Urinary bladder (tissue), 3 donors: ENCODE measurements at regions not wholly inside any gene's neighbourhood (a gene's known extent, or its start where the extent isn't known, plus 50 kb on each side); places are given as distances from the start of the nearest gene placed in this dataset.
"Not testable (repeated sequence)": the region's sequence is repeated elsewhere in the genome, so short reads cannot be mapped to it uniquely, and the experiment has no call there.

Experiments used
- DNase-seq: peaks from one replicate; pipeline ENCODE4 v3.0.0-alpha.2; 2015; ENCODE audit errors: extremely low spot score
- H3K27ac ChIP-seq: one replicate; pipeline ENCODE4 v1.5.1; 2013; ENCODE audit warnings: low read depth, mild to moderate bottlenecking, moderate library complexity
- H3K36me3 ChIP-seq: one replicate; pipeline ENCODE4 v1.6.1; 2013; ENCODE audit warnings: mild to moderate bottlenecking, moderate library complexity; ENCODE audit not compliant: insufficient read depth
- H3K4me1 ChIP-seq: one replicate; pipeline ENCODE4 v1.6.1; 2013; ENCODE audit warnings: mild to moderate bottlenecking, moderate library complexity; ENCODE audit not compliant: insufficient read depth
- H3K4me3 ChIP-seq: one replicate; pipeline ENCODE4 v1.5.1; 2013; ENCODE audit warnings: low read depth, low read length
- WGBS: extraction: QIAGEN DNeasy Blood & Tissue Kit; methylation state at CpG from one replicate; pipeline ENCODE4 v1.1.7; 2013; 5-methylcytosine and 5-hydroxymethylcytosine counted together
- donor health status: healthy with polysubstance abuse.
- donor health status: healthy.

DNA sequence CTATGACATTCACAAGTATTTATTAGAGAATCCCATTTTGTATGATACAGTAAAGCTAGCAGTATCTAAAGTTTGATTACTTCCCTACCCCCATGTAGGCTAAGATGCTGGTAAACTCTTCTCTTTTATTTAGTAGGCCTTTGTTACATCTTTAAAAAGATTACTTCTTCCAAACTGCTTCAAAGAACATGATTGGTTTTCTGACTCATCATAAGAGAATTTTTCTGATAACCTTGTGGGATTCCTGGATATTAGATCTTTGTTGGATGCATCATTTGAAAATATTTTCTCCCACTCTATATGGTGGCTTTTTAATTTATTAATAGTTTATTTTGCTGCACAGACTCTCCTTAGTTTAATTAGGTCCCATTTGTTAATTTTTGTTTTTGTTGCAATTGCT is 898.3 kb upstream of the ADGRB3 start:
- Histone ChIP-seq H3K4me1 (no peaks in the 10 kb centered on the region), H3K36me3 (no peaks in the 10 kb centered on the region), H3K4me3 (no peak overlapping the region), H3K27ac (no peak overlapping the region)
- DNase-seq = no peak

DNA sequence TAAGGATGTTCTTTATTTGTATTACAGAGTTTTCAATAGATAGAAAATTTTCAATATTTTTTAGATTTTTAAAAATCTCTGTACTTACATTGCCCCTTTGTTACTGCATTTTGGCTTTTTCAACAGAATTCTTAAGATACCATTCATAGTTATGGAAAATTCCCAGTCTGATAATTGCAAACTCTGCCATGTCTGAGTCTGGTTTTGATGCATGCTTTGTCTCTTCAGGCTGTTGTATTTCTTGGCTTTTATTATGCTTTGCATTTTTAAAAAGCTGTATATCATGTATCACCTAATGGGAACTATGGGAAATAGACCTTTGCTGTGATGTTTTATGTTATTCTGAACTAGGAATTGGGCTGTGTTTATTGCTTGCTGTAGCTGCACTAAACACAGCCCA is 898.9 kb upstream of the ADGRB3 start:
- Histone ChIP-seq H3K27ac (no peak overlapping the region), H3K4me3 (no peak overlapping the region), H3K36me3 (no peaks in the 10 kb centered on the region), H3K4me1 (no peaks in the 10 kb centered on the region)
- DNase-seq = no peak

DNA sequence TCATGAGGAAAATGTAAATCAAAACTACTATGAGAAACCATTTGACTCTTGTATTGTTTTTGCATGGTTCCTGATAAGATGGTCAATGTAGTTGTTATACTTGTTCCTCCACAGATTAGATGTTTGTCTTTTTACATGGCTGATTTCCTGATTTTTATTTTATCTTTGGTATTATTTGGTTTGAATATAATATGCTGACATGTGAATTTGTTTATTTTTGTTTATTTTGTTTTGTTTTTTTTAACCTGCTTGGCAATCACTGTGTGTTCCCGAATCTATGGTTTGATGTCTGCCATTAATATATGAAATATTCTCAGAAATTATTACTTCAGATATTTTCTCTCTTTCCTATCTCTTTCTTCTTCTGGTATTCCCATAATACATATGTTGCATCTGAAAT is 899.5 kb upstream of the ADGRB3 start:
- DNase-seq = no peak
- 89% methylated on average over 1 of the region's 1 CpG for WGBS
- no peak overlapping the region for H3K4me3 ChIP-seq
- no peaks in the 10 kb centered on the region for H3K4me1 ChIP-seq
- no peak overlapping the region for H3K27ac ChIP-seq
- no peaks in the 10 kb centered on the region for H3K36me3 ChIP-seq

DNA sequence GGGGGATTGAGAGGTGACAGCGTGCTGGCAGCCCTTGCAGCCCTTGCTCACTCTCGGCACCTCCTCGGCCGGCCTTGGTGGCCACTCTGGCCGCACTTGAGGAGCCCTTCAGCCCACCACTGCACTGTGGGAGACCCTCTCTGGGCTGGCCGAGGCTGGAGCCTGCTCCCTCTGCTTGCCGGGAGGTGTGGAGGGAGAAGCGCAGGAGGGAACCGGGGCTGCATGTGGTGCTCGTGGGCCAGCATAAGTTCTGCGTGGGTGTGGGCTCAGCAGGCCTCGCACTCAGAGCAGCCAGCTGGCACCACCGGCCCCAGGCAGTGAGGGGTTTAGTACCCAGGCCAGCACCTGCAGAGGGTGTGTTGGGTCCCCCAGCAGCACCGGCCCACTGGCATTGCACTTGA is 912.2 kb upstream of the ADGRB3 start:
- WGBS = 95% methylated on average over 14 of the region's 14 CpGs
- H3K4me3 ChIP-seq = no peak overlapping the region
- H3K4me1 ChIP-seq = no peaks in the 10 kb centered on the region
- H3K36me3 ChIP-seq = no peaks in the 10 kb centered on the region
- no peak for DNase-seq
- H3K27ac ChIP-seq = no peak overlapping the region

DNA sequence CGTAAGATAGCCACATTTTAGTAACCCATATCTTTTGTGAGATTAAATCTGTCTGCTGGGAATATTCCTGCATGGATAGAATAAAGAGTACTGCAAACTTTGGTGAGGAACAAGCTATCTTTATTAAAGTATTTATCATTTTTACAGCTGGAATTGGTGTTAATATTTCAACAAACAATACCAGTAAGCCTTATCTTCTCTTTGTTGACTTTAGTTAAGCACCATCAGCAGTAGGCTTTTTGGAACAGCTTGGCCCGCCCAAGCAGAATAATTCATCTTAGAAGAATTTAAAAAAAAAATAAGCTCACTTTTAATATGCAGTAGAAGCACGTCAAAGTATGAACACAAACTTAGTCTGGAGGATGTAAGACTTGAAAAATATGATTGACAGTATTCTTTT is 917.8 kb upstream of the ADGRB3 start:
- no peak overlapping the region for H3K4me3 ChIP-seq
- H3K27ac ChIP-seq = no peak overlapping the region
- H3K4me1 ChIP-seq = no peaks in the 10 kb centered on the region
- WGBS = 17% methylated on average over 3 of the region's 3 CpGs
- no peak for DNase-seq
- no peaks in the 10 kb centered on the region for H3K36me3 ChIP-seq

DNA sequence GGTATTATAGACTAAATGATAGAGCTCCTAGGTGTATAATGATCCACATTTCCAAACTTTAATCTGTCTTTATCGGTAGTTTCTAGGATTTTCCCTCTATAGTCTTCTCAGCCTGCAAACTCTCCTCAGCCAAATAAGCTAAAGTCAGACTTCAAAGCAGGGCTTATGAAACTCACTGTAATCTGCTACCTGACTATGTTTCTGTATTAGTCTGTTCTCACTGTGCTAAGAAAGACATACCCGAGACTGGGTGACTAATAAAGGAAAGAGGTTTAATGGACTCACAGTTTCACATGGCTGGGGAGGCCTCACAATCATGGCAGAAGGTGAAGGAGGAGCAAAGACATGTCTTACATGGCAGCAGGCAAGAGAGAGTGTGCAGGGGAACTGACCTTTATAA is 928.7 kb upstream of the ADGRB3 start:
- Histone ChIP-seq H3K4me3 (no peak overlapping the region), H3K27ac (no peak overlapping the region), H3K4me1 (no peaks in the 10 kb centered on the region), H3K36me3 (no peaks in the 10 kb centered on the region)
- DNase-seq = no peak
- 85% methylated on average over 2 of the region's 2 CpGs for whole genome bisulfite sequencing

DNA sequence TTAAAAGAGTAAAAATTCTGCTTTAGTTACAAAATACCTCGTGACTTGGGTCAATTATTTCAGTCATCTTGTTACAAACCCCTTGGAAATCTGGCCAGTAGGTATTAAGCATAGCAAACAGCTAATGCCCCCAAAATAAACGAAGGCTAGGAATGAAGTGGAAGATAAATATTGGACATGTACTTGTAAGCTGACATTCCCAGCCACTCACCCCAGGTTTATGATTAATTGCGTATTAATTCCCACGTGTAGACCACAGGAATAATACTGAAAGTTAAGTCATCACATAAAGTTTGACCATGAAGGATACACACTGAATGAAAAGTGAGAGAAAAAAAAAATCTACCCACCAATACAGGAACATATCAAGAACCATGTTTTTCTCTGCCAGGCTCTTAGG is 936.5 kb upstream of the ADGRB3 start:
- H3K4me3 ChIP-seq = no peak overlapping the region
- H3K27ac ChIP-seq = no peak overlapping the region
- H3K4me1 ChIP-seq = no peaks in the 10 kb centered on the region
- no peaks in the 10 kb centered on the region for H3K36me3 ChIP-seq
- WGBS = 55% methylated on average over 4 of the region's 4 CpGs
- DNase-seq = no peak

DNA sequence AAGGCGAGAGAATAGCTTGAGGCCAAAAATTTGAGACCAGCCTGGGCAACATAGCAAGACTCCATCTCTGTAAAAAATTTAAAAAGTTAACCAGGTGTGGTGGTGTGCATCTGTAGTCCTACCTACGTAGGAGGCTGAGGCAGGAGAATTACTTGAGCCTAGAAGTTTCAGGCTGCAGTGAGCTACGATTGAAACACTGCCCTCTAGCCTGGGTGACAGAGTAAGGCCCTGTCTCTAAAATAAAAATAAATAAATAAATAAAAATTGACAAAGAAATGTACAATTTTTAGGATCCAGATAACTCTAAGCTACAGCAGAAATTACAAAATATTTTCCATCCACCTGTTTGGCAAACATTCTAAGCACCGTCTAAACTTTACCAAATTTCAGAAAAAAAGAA is 941.0 kb upstream of the ADGRB3 start:
- DNase-seq = no peak
- 91% methylated on average over 4 of the region's 4 CpGs for WGBS
- Histone ChIP-seq H3K4me3 (no peak overlapping the region), H3K27ac (no peak overlapping the region), H3K36me3 (no peaks in the 10 kb centered on the region), H3K4me1 (no peaks in the 10 kb centered on the region)

DNA sequence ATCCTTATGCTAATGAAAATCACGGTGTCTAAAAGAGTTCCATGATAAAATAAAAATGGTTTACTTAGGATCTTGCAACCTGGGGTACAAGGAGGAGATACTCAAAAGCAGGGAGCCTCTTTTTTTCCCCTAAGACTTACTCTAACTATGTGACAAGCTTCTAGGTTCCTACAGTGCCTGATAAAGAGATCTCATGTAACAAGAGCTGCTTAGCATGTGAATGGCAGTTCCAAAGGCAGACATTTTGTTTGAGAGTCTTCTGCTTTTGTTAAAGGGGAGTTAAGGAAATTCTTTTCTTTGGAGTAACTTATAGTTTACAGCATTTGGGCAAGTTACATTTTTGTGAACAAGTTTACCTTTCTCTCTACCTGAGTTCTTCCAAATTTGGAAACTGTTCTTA is 945.8 kb upstream of the ADGRB3 start:
- H3K27ac ChIP-seq = no peak overlapping the region
- whole genome bisulfite sequencing = 93% methylated on average over 1 of the region's 1 CpG
- H3K4me3 ChIP-seq = no peak overlapping the region
- no peaks in the 10 kb centered on the region for H3K36me3 ChIP-seq
- no peaks in the 10 kb centered on the region for H3K4me1 ChIP-seq
- DNase-seq = no peak

DNA sequence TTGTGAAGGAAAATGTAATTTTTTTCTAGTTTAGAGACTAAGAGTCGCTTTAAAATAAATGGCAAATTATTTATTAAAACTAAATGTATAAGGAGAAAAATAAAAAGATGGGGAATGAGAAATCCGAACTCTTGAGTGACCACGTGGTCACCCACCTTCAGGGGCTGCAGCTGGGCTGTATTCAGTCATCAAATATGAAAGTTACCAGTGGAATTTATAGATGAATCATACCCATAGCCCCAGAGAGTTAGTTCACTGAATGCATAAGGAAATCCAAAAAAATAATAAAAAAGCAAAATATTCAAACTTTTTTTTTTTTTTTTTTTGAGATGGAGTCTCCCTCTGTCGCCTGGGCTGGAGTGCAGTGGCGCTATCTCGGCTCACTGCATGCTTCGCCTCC is 947.7 kb upstream of the ADGRB3 start:
- Histone ChIP-seq H3K36me3 (no peaks in the 10 kb centered on the region), H3K4me3 (no peak overlapping the region), H3K4me1 (no peaks in the 10 kb centered on the region), H3K27ac (no peak overlapping the region)
- whole genome bisulfite sequencing = 91% methylated on average over 7 of the region's 7 CpGs
- DNase-seq = no peak

DNA sequence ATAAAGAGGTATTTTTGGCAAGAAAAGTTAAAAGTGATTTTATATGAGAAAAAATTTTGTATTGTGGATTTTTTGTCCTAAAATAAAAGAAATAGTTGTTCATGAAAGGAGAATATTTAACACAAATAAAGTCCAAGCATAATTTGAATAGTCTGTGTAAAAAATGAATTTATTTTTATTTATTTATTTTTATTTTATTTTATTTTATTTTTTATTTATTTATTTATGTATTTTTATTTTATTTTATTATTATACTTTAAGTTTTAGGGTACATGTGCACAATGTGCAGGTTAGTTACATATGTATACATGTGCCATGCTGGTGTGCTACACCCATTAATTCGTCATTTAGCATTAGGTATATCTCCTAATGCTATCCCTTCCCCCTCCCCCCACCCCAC is 948.9 kb upstream of the ADGRB3 start:
- not testable (repeated sequence) for H3K4me1 ChIP-seq, H3K27ac ChIP-seq, H3K4me3 ChIP-seq, H3K36me3 ChIP-seq, DNase-seq
- 91% methylated on average over 1 of the region's 1 CpG for WGBS

DNA sequence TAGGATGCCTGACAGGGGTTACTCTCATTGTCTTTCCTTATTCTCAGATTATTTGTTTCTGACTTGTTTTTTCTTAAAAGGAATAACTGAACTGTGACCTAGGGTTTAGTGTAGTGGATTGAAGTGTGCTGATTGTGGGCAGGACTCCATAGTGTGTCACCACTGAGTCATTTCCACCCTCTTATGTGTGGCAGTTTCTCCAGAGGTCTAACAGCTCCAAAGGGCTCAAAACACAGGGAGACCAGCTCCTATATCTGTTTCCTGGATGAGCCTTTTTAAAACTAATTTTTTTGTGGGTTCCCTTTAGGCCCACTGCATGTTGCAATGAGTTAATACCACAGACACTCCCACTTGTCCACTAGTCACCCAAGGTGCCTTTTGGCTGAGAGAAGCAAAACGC is 951.1 kb upstream of the ADGRB3 start:
- no peaks in the 10 kb centered on the region for H3K4me1 ChIP-seq
- H3K36me3 ChIP-seq = no peaks in the 10 kb centered on the region
- H3K27ac ChIP-seq = no peak overlapping the region
- no peak overlapping the region for H3K4me3 ChIP-seq
- 62% methylated on average over 1 of the region's 1 CpG for WGBS
- DNase-seq = no peak

DNA sequence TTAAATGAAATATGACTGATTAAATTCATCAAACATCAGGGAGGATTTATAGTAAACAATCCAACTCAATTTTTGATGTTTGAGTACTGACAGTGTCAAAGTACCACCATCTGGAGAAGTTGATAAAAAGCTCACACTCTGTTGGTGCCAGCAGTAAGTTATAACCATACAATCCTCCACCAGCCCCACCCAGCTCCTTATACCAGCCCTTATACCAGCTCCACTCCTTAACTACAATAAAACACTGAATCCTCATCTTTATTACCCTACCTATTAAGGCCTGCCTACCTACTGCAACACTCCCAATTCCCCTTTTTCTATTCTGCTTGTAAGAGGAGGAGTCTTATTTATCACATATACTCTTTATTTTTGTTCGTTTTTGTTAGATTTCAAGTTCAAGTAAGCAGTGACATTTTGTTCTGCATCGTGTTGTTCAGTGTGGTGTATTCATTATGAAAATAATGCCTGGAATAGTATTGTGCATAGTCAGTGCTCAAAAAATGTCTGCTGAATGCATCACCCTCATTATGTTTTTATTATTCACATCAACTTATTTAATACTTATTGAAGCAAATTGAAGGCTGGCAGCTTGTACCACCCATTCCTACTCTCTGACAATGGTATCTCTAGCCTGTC is 954.7 kb upstream of the ADGRB3 start:
- Histone ChIP-seq H3K36me3 (no peaks in the 10 kb centered on the region), H3K4me3 (no peak overlapping the region), H3K4me1 (no peaks in the 10 kb centered on the region), H3K27ac (no peak overlapping the region)
- WGBS = 82% methylated on average over 2 of the region's 2 CpGs
- no peak for DNase-seq

DNA sequence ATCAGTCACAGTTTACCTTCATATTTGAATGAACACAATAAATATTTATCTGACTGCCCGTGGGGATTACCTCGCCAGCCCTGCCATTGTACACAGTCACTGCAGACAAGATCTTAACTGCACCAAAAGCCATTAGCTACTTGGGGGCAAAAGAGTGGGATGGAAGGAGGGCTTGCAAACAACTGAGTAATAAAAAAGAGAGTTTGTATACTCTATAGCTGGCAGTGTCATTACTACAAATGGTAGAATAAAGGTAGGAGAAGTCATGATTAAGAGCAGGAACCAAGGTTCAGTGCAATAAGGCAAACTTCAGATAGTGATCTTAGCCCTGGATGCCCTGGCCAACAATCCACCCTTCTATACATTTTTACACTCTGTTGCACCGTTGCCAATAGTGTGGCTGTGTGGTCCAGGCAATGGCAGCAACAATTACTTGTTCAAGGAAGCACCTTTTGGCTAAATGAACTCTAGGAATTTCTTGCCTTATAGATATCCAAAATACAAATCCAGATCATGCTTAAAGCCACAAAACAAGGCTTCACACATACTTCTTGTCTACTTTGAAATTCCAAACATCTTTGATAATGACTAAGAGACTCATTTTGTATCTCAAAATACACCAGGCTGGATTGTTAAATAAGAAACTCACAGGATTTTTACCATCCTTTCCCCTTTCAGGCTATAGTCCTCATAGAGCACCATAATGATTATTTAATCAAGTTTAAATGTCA is 955.4 kb upstream of the ADGRB3 start:
- H3K27ac ChIP-seq = no peak overlapping the region
- no peak for DNase-seq
- H3K4me3 ChIP-seq = no peak overlapping the region
- 50% methylated on average over 3 of the region's 3 CpGs for WGBS
- H3K36me3 ChIP-seq = no peaks in the 10 kb centered on the region
- H3K4me1 ChIP-seq = no peaks in the 10 kb centered on the region

DNA sequence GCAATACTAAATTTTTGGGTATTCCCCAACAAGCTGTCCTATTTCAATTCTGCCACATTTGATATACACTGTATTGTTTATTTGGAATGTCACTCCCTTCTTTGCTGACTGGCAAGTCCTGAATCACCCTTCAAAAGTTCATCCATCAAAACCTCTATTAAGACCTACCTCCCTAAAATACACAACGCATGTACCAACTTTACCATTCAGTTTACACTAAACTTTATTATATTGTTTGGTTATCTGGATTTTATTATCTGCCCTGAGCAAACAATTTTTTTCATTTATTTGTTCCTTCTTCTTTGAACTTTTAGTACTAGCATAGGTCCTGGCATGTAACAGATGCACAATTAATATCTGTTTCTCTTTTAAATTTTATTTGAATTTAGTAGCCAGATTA is 958.2 kb upstream of the ADGRB3 start:
- no peak overlapping the region for H3K27ac ChIP-seq
- no peak for DNase-seq
- no peaks in the 10 kb centered on the region for H3K4me1 ChIP-seq
- H3K4me3 ChIP-seq = no peak overlapping the region
- WGBS = 35% methylated on average over 1 of the region's 1 CpG
- H3K36me3 ChIP-seq = no peaks in the 10 kb centered on the region
